ENCODE measurements at regions not wholly inside any gene's neighbourhood (a gene's known extent, or its start where the extent isn't known, plus 50 kb on each side); places are given as distances from the start of the nearest gene placed in this dataset.

- TF ChIP-seq CTCF (IDR thresholded peaks at IDR 0.05; ENCODE audit: borderline replicate concordance, extremely low read depth, low read length, poor library complexity, severe bottlenecking) (no peak), EZH2 (IDR thresholded peaks at IDR 0.05; ENCODE audit: borderline replicate concordance, low read depth, low read length, severe bottlenecking) (no peak)
These were observed 54.0 kb downstream of the MAP10 start for GRCh38 chr1:232859216-232859615.

GRCh38 chr1:232861107-232861506 lies 55.9 kb downstream of the MAP10 start:
- H2AFZ ChIP-seq (ENCODE audit: low read depth, low read length), result no peak overlapping the region
- H3K79me2 ChIP-seq (ENCODE audit: insufficient read depth, low read length), result no peaks in the 10 kb centered on the region
- no peak for ATAC-seq (ENCODE audit: insufficient read depth, low read depth)
- no peak for DNase-seq
- no peak for TF ChIP-seq CTCF (IDR thresholded peaks at IDR 0.05; ENCODE audit: borderline replicate concordance, extremely low read depth, low read length, poor library complexity, severe bottlenecking)
- no peak overlapping the region for H3K9ac ChIP-seq (ENCODE audit: low read depth, low read length)
- H3K27me3 ChIP-seq (ENCODE audit: insufficient read depth, low read length, poor library complexity), result no peaks in the 10 kb centered on the region
- H3K4me1 ChIP-seq (ENCODE audit: insufficient read depth, low read length), result no peaks in the 10 kb centered on the region
- no peaks in the 10 kb centered on the region for H3K36me3 ChIP-seq (ENCODE audit: insufficient read depth, low read length)
- no peaks in the 10 kb centered on the region for H3K9me3 ChIP-seq (ENCODE audit: insufficient read depth, low read length, severe bottlenecking)
- H3K4me2 ChIP-seq (ENCODE audit: insufficient read depth, low read length), result no peak overlapping the region
- H3K27ac ChIP-seq (ENCODE audit: low read length), result no peak overlapping the region
- no peak overlapping the region for H3K4me3 ChIP-seq (ENCODE audit: low read depth in 1 of 2, low read length in 2 of 2)
- no peaks in the 10 kb centered on the region for H4K20me1 ChIP-seq (ENCODE audit: insufficient read depth, low read length)

More at GRCh38 chr1:232859216-232859615, 54.0 kb downstream of the MAP10 start:
- no peaks in the 10 kb centered on the region for H3K79me2 ChIP-seq (ENCODE audit: insufficient read depth, low read length)
- ATAC-seq (ENCODE audit: insufficient read depth, low read depth) (no peak), DNase-seq (no peak)
- no peak overlapping the region for H3K27ac ChIP-seq (ENCODE audit: low read length)
- H3K36me3 ChIP-seq (ENCODE audit: insufficient read depth, low read length), result no peaks in the 10 kb centered on the region
- no peaks in the 10 kb centered on the region for H3K9me3 ChIP-seq (ENCODE audit: insufficient read depth, low read length, severe bottlenecking)
- H3K4me3 ChIP-seq (ENCODE audit: low read depth in 1 of 2, low read length in 2 of 2), result no peak overlapping the region
- no peak overlapping the region for H2AFZ ChIP-seq (ENCODE audit: low read depth, low read length)
- H3K9ac ChIP-seq (ENCODE audit: low read depth, low read length), result no peak overlapping the region
- no peaks in the 10 kb centered on the region for H3K27me3 ChIP-seq (ENCODE audit: insufficient read depth, low read length, poor library complexity)
- H3K4me2 ChIP-seq (ENCODE audit: insufficient read depth, low read length), result no peak overlapping the region
- no peaks in the 10 kb centered on the region for H4K20me1 ChIP-seq (ENCODE audit: insufficient read depth, low read length)
- no peaks in the 10 kb centered on the region for H3K4me1 ChIP-seq (ENCODE audit: insufficient read depth, low read length)

- Histone ChIP-seq H3K27me3 (ENCODE audit: insufficient read depth, low read length, poor library complexity) (no peaks in the 10 kb centered on the region), H3K4me2 (ENCODE audit: insufficient read depth, low read length) (no peak overlapping the region), H3K9ac (ENCODE audit: low read depth, low read length) (no peak overlapping the region), H3K4me1 (ENCODE audit: insufficient read depth, low read length) (no peaks in the 10 kb centered on the region), H3K4me3 (ENCODE audit: low read depth in 1 of 2, low read length in 2 of 2) (no peak overlapping the region), H3K9me3 (ENCODE audit: insufficient read depth, low read length, severe bottlenecking) (no peaks in the 10 kb centered on the region), H2AFZ (ENCODE audit: low read depth, low read length) (no peak overlapping the region), H3K36me3 (ENCODE audit: insufficient read depth, low read length) (no peaks in the 10 kb centered on the region), H3K27ac (ENCODE audit: low read length) (no peak overlapping the region), H4K20me1 (ENCODE audit: insufficient read depth, low read length) (no peaks in the 10 kb centered on the region), H3K79me2 (ENCODE audit: insufficient read depth, low read length) (no peaks in the 10 kb centered on the region)
- no peak for ATAC-seq (ENCODE audit: insufficient read depth, low read depth)
- DNase-seq, result no peak
- TF ChIP-seq EZH2 (IDR thresholded peaks at IDR 0.05; ENCODE audit: borderline replicate concordance, low read depth, low read length, severe bottlenecking), result no peak
- no peak for TF ChIP-seq CTCF (IDR thresholded peaks at IDR 0.05; ENCODE audit: borderline replicate concordance, extremely low read depth, low read length, poor library complexity, severe bottlenecking)
These were observed 58.5 kb downstream of the MAP10 start for GRCh38 chr1:232863544-232864275.

Data from DND-41 (cell line).